HepG2 (cell line): ENCODE measurements at regions not wholly inside any gene's neighbourhood (a gene's known extent, or its start where the extent isn't known, plus 50 kb on each side); places are given as distances from the start of the nearest gene placed in this dataset.

Experiments
- CHD2 ChIP-seq: IDR thresholded peaks from 2 replicates; pipeline ENCODE4 v1.6.1; 2011; ENCODE audit warnings: low read depth, low read length, improper control_type of control experiment
- DZIP1 ChIP-seq: sonication (generic); formaldehyde crosslinking; IDR thresholded peaks from 2 replicates; pipeline ENCODE4 v1.5.0; 2020; ENCODE audit warnings: mild to moderate bottlenecking, missing genetic modification reagents
- ESRRA ChIP-seq: sonication (generic); formaldehyde crosslinking; IDR thresholded peaks from 2 replicates; pipeline ENCODE4 v1.5.1; 2020; ENCODE audit warnings: mild to moderate bottlenecking, low read depth, missing genetic modification reagents
- EZH2 ChIP-seq: conservative IDR thresholded peaks from 2 replicates; pipeline ENCODE4 v1.6.1; 2012; ENCODE audit warnings: mild to moderate bottlenecking, low read depth, low read length, moderate library complexity
- FOXP4 ChIP-seq: sonication (generic); formaldehyde crosslinking; IDR thresholded peaks from 2 replicates; pipeline ENCODE4 v1.4.0; 2020; ENCODE audit warnings: missing genetic modification reagents
- HOXA3 ChIP-seq: sonication (generic); formaldehyde crosslinking; IDR thresholded peaks from 2 replicates; pipeline ENCODE4 v1.5.0; 2020; ENCODE audit warnings: missing genetic modification reagents
- IRF9 ChIP-seq: sonication (generic); formaldehyde crosslinking; IDR thresholded peaks from 2 replicates; pipeline ENCODE4 v1.8.0; 2022; ENCODE audit warnings: missing genetic modification reagents, mild to moderate bottlenecking, borderline replicate concordance
- KDM1A ChIP-seq: IDR thresholded peaks from 2 replicates; pipeline ENCODE4 v1.6.1; 2016; ENCODE audit warnings: missing compliant biosample characterization
- KLF6 ChIP-seq: IDR thresholded peaks from 2 replicates; pipeline ENCODE4 v1.8.0; 2016; ENCODE audit warnings: missing biosample characterization, missing genetic modification reagents
- MED8 ChIP-seq: sonication (generic); formaldehyde crosslinking; IDR thresholded peaks from 2 replicates; pipeline ENCODE4 v1.8.1; 2023; ENCODE audit warnings: mild to moderate bottlenecking, missing genetic modification reagents; ENCODE audit not compliant: insufficient replicate concordance
- POLR2AphosphoS2 ChIP-seq: IDR thresholded peaks from 2 replicates; pipeline ENCODE4 v1.6.1; 2011; ENCODE audit warnings: low read depth, low read length, improper control_type of control experiment
- PPARG ChIP-seq: conservative IDR thresholded peaks from 2 replicates; pipeline ENCODE4 v1.6.1; 2016; ENCODE audit warnings: missing biosample characterization, missing genetic modification reagents
- SP4 ChIP-seq: sonication (generic); formaldehyde crosslinking; IDR thresholded peaks from 2 replicates; pipeline ENCODE4 v1.8.1; 2023; ENCODE audit warnings: mild to moderate bottlenecking, missing genetic modification reagents
- TEAD2 ChIP-seq: sonication (generic); formaldehyde crosslinking; IDR thresholded peaks from 2 replicates; pipeline ENCODE4 v1.9.0; 2021; ENCODE audit warnings: missing genetic modification reagents
- TEAD3 ChIP-seq: optimal IDR thresholded peaks from 2 replicates; pipeline ENCODE3; 2016; ENCODE audit warnings: borderline replicate concordance
- ZBTB38 ChIP-seq: sonication (generic); formaldehyde crosslinking; IDR thresholded peaks from 2 replicates; pipeline ENCODE4 v1.5.1; 2020; ENCODE audit warnings: mild to moderate bottlenecking, missing genetic modification reagents
- ZNF225 ChIP-seq: sonication (generic); formaldehyde crosslinking; IDR thresholded peaks from 2 replicates; pipeline ENCODE4 v1.4.0; 2020; ENCODE audit warnings: mild to moderate bottlenecking, missing genetic modification reagents
- ZNF256 ChIP-seq: sonication (generic); formaldehyde crosslinking; conservative IDR thresholded peaks from 2 replicates; pipeline ENCODE4 v1.4.0; 2020; ENCODE audit warnings: missing genetic modification reagents
- ZNF275 ChIP-seq: sonication (generic); formaldehyde crosslinking; IDR thresholded peaks from 2 replicates; pipeline ENCODE4 v1.8.0; 2022; ENCODE audit warnings: missing genetic modification reagents, mild to moderate bottlenecking, inconsistent platforms, borderline replicate concordance
- ZNF317 ChIP-seq: sonication (generic); formaldehyde crosslinking; IDR thresholded peaks from 2 replicates; pipeline ENCODE4 v1.5.0; 2020; ENCODE audit warnings: mild to moderate bottlenecking, missing genetic modification reagents
- ZNF326 ChIP-seq: sonication (generic); formaldehyde crosslinking; IDR thresholded peaks from 2 replicates; pipeline ENCODE4 v1.4.0; 2020; ENCODE audit warnings: missing genetic modification reagents, borderline replicate concordance
- ZNF567 ChIP-seq: sonication (generic); formaldehyde crosslinking; IDR thresholded peaks from 2 replicates; pipeline ENCODE4 v1.8.1; 2023; ENCODE audit warnings: mild to moderate bottlenecking, missing genetic modification reagents, borderline replicate concordance
- ZNF773 ChIP-seq: sonication (generic); formaldehyde crosslinking; IDR thresholded peaks from 2 replicates; pipeline ENCODE4 v1.4.0; 2020; ENCODE audit warnings: missing genetic modification reagents, borderline replicate concordance
- ZNF775 ChIP-seq: sonication (generic); formaldehyde crosslinking; IDR thresholded peaks from 2 replicates; pipeline ENCODE4 v1.4.0; 2020; ENCODE audit warnings: missing genetic modification reagents, mild to moderate bottlenecking, moderate library complexity, borderline replicate concordance

- no peak for TF ChIP-seq KLF6 (CRISPR knock-in tag)
- 0 out of 2 replicates have a peak, but pooled peaks have one; percentile 32 for TF ChIP-seq SP4 (CRISPR knock-in tag)
- TF ChIP-seq ZBTB38 (CRISPR knock-in tag): peak; percentile 99
- no peak for TF ChIP-seq CHD2
- peak; percentile 59; the same call in 1 of the 2 replicates for TF ChIP-seq ZNF317 (CRISPR knock-in tag)
- TF ChIP-seq MED8 (CRISPR knock-in tag): peak; percentile 27
- no peak for TF ChIP-seq ZNF275 (CRISPR knock-in tag)
- no peak for TF ChIP-seq ZNF326 (CRISPR knock-in tag)
- TF ChIP-seq TEAD3 (CRISPR knock-in tag): peak; percentile 9
- no peak for TF ChIP-seq ZNF256 (CRISPR knock-in tag)
- no peak for TF ChIP-seq ZNF567
- TF ChIP-seq ESRRA: no peak
- TF ChIP-seq HOXA3 (CRISPR knock-in tag): 0 out of 2 replicates have a peak, but pooled peaks have one; percentile 21
- no peak for TF ChIP-seq KDM1A
- no peak for TF ChIP-seq FOXP4
- no peak for TF ChIP-seq POLR2AphosphoS2
- no peak for TF ChIP-seq DZIP1 (CRISPR knock-in tag)
- TF ChIP-seq TEAD2: no peak
- no peak for TF ChIP-seq PPARG
- no peak for TF ChIP-seq IRF9 (CRISPR knock-in tag)
- TF ChIP-seq ZNF775: no peak
- no peak for TF ChIP-seq EZH2
- no peak for TF ChIP-seq ZNF225 (CRISPR knock-in tag)
- TF ChIP-seq ZNF773 (CRISPR knock-in tag): no peak
Observed at GRCh38 chr20:50395914-50396488, 114.2 kb upstream of the PTPN1 start (continued).
